ENCODE measurements at regions not wholly inside any gene's neighbourhood (a gene's known extent, or its start where the extent isn't known, plus 50 kb on each side); places are given as distances from the start of the nearest gene placed in this dataset.

- H3K4me3 ChIP-seq (ENCODE audit: low read length): peak overlapping the region; percentile 63
- DNase-seq (ENCODE audit: low read depth): peak; percentile 45
- TF ChIP-seq CTCF (IDR thresholded peaks at IDR 0.05; ENCODE audit: insufficient read depth, low read depth, low read length, missing control alignments): no peak
Measured at GRCh38 chr18:46333431-46334135, 229.4 kb downstream of the HAUS1 start.

GRCh38 chr18:46334868-46335281, 230.7 kb downstream of the HAUS1 start:
- H3K4me3 ChIP-seq (ENCODE audit: low read length): peak overlapping the region; percentile 63
- TF ChIP-seq CTCF (IDR thresholded peaks at IDR 0.05; ENCODE audit: insufficient read depth, low read depth, low read length, missing control alignments): no peak

GRCh38 chr18:46335534-46336101, 231.4 kb downstream of the HAUS1 start:
- DNase-seq (ENCODE audit: low read depth): no peak
- H3K4me3 ChIP-seq (ENCODE audit: low read length): peak overlapping the region; percentile 63
- no peak for TF ChIP-seq CTCF (IDR thresholded peaks at IDR 0.05; ENCODE audit: insufficient read depth, low read depth, low read length, missing control alignments)

More at GRCh38 chr18:46334868-46335281, 230.7 kb downstream of the HAUS1 start:
- peak; percentile 51 for DNase-seq (ENCODE audit: low read depth)

- H3K4me3 ChIP-seq (ENCODE audit: low read length): no peak overlapping the region
- DNase-seq (ENCODE audit: low read depth): no peak
- no peak for TF ChIP-seq CTCF (IDR thresholded peaks at IDR 0.05; ENCODE audit: insufficient read depth, low read depth, low read length, missing control alignments)
Measured at GRCh38 chr18:46336278-46337111, 232.3 kb downstream of the HAUS1 start.

- TF ChIP-seq CTCF (IDR thresholded peaks at IDR 0.05; ENCODE audit: insufficient read depth, low read depth, low read length, missing control alignments): no peak
- DNase-seq (ENCODE audit: low read depth): no peak
- no peak overlapping the region for H3K4me3 ChIP-seq (ENCODE audit: low read length)
Measured at GRCh38 chr18:46337271-46337670, 233.1 kb downstream of the HAUS1 start.

- TF ChIP-seq CTCF (IDR thresholded peaks at IDR 0.05; ENCODE audit: insufficient read depth, low read depth, low read length, missing control alignments): no peak
- DNase-seq (ENCODE audit: low read depth): no peak
- H3K4me3 ChIP-seq (ENCODE audit: low read length): no peak overlapping the region
Measured at GRCh38 chr18:46338205-46338604, 234.0 kb downstream of the HAUS1 start.
